Lower leg skin (tissue), 4 donors: ENCODE measurements at regions not wholly inside any gene's neighbourhood (a gene's known extent, or its start where the extent isn't known, plus 50 kb on each side); places are given as distances from the start of the nearest gene placed in this dataset.

Source experiments
- DNase-seq, 2 donors: peaks; one replicate each; pipeline ENCODE4 v3.0.0-alpha.2; 2019; ENCODE audit warnings: low spot score in 2 of 2
- H3K4me3 ChIP-seq: fragments of 200-600 bp; sonication (generic); 2 replicates; pipeline ENCODE4 v1.5.1; 2017; ENCODE audit warnings: mild to moderate bottlenecking, low read depth; ENCODE audit not compliant: poor library complexity, severe bottlenecking
- CTCF ChIP-seq, 3 donors: fragments of 450-650 bp; IDR thresholded peaks; one replicate each; pipeline ENCODE4 v1.5.1; 2016; ENCODE audit warnings: antibody characterized with exemption in 3 of 3, mild to moderate bottlenecking in 3 of 3, moderate library complexity in 2 of 3
- POLR2A ChIP-seq, 2 donors: fragments of 450-650 bp; IDR thresholded peaks; one replicate each; pipeline ENCODE4 v1.6.1; 2016 to 2017; ENCODE audit warnings: antibody characterized with exemption in 2 of 2, mild to moderate bottlenecking in 1 of 2, moderate library complexity in 1 of 2
- WGBS, 2 donors: methylation state at CpG; one replicate each; pipeline ENCODE4 v1.1.5; 2018; 5-methylcytosine and 5-hydroxymethylcytosine counted together
- intact Hi-C: fragments of 100-400 bp; cut with DNase I; formaldehyde crosslinking; loops from one replicate; pipeline ENCODE4 v1.15.0; 2023; ENCODE audit warnings: low total_unique reads

- no peak overlapping the region for H3K4me3 ChIP-seq
- TF ChIP-seq CTCF (IDR thresholded peaks at IDR 0.05) (no peak), POLR2A (IDR thresholded peaks at IDR 0.05) (no peak)
- intact Hi-C loops: no loop called here
- DNase-seq: no peak
- 75 to 85% methylated on average over 1 of the region's 1 CpG for WGBS, 2 donors
Measured at GRCh38 chr18:34055227-34055626, 169.5 kb downstream of the NOL4 start.

- 50 to 60% methylated on average over 2 of the region's 2 CpGs for WGBS, 2 donors
- no peak overlapping the region for H3K4me3 ChIP-seq
- TF ChIP-seq POLR2A (IDR thresholded peaks at IDR 0.05) (no peak), CTCF (IDR thresholded peaks at IDR 0.05) (no peak)
- intact Hi-C loops: no loop called here
- DNase-seq: no peak
Measured at GRCh38 chr18:34050661-34051060, 174.1 kb downstream of the NOL4 start.

GRCh38 chr18:34049511-34049910 lies 175.2 kb downstream of the NOL4 start:
- intact Hi-C loops: no loop called here
- 79% methylated on average over 3 of the region's 3 CpGs for WGBS, 2 donors
- TF ChIP-seq CTCF (IDR thresholded peaks at IDR 0.05) (no peak), POLR2A (IDR thresholded peaks at IDR 0.05) (no peak)

GRCh38 chr18:34048423-34048822 lies 176.3 kb downstream of the NOL4 start:
- 70 to 72% methylated on average over 3 of the region's 3 CpGs for WGBS, 2 donors
- intact Hi-C loops: no loop called here
- no peak for DNase-seq
- TF ChIP-seq POLR2A (IDR thresholded peaks at IDR 0.05) (no peak), CTCF (IDR thresholded peaks at IDR 0.05) (no peak)
- H3K4me3 ChIP-seq: no peak overlapping the region

More at GRCh38 chr18:34049511-34049910, 175.2 kb downstream of the NOL4 start:
- DNase-seq: no peak
- H3K4me3 ChIP-seq: no peak overlapping the region

- intact Hi-C loops: no loop called here
- TF ChIP-seq POLR2A (IDR thresholded peaks at IDR 0.05): no peak
- no peak for TF ChIP-seq CTCF (IDR thresholded peaks at IDR 0.05)
- no peak for DNase-seq
- H3K4me3 ChIP-seq: no peak overlapping the region
- WGBS, 2 donors: 75 to 79% methylated on average over 4 of the region's 4 CpGs
Measured at GRCh38 chr18:34042423-34043146, 182.1 kb downstream of the NOL4 start.

GRCh38 chr18:34039611-34040010 lies 185.1 kb downstream of the NOL4 start:
- DNase-seq: no peak
- H3K4me3 ChIP-seq: no peak overlapping the region
- 48 to 71% methylated on average over 1 of the region's 1 CpG for WGBS, 2 donors
- TF ChIP-seq POLR2A (IDR thresholded peaks at IDR 0.05) (no peak), CTCF (IDR thresholded peaks at IDR 0.05) (no peak)
- intact Hi-C loops: no loop called here
